SK-N-SH treated with all-trans-retinoic acid at 6 μM for 48 hours (cell line): ENCODE measurements at regions not wholly inside any gene's neighbourhood (a gene's known extent, or its start where the extent isn't known, plus 50 kb on each side); places are given as distances from the start of the nearest gene placed in this dataset.

Source experiments
- ATAC-seq: fragments of 200-7000 bp; cut with Tn5 transposase; 3 replicates; pipeline ENCODE4 v1.9.1; 2020; ENCODE audit warnings: mild to moderate bottlenecking, moderate library complexity
- ARNTL ChIP-seq: fragments of 450-650 bp; formaldehyde crosslinking; IDR thresholded peaks from 2 replicates; pipeline ENCODE4 v1.5.0; 2020; ENCODE audit warnings: low read depth, mild to moderate bottlenecking, moderate library complexity, borderline replicate concordance
- BACH2 ChIP-seq: fragments of 250-450 bp; sonication (Bioruptor Pico); IDR thresholded peaks from 2 replicates; pipeline ENCODE4 v1.9.0; 2021; ENCODE audit warnings: mild to moderate bottlenecking, borderline replicate concordance
- CREB5 ChIP-seq: fragments of 250-450 bp; sonication (Bioruptor Pico); IDR thresholded peaks from 2 replicates; pipeline ENCODE4 v1.5.1; 2020; ENCODE audit warnings: low read depth, mild to moderate bottlenecking, moderate library complexity
- CSRNP3 ChIP-seq: fragments of 250-450 bp; sonication (Bioruptor Pico); IDR thresholded peaks from 2 replicates; pipeline ENCODE4 v1.5.1; 2021; ENCODE audit warnings: mild to moderate bottlenecking, moderate library complexity
- GLIS3 ChIP-seq: fragments of 250-450 bp; sonication (Bioruptor Pico); IDR thresholded peaks from 2 replicates; pipeline ENCODE4 v1.5.0; 2020; ENCODE audit warnings: mild to moderate bottlenecking, moderate library complexity
- ISL1 ChIP-seq: fragments of 250-450 bp; sonication (Bioruptor Pico); IDR thresholded peaks from 2 replicates; pipeline ENCODE4 v2.1.2; 2022; ENCODE audit warnings: mild to moderate bottlenecking, moderate library complexity
- OSR1 ChIP-seq: fragments of 250-450 bp; sonication (Bioruptor Pico); IDR thresholded peaks from 2 replicates; pipeline ENCODE4 v1.8.0; 2022; ENCODE audit warnings: moderate library complexity, mild to moderate bottlenecking, inconsistent platforms
- PPARA ChIP-seq: fragments of 250-450 bp; sonication (Bioruptor Pico); IDR thresholded peaks from 2 replicates; pipeline ENCODE4 v1.5.0; 2020; ENCODE audit warnings: mild to moderate bottlenecking, borderline replicate concordance
- RARB ChIP-seq: fragments of 250-450 bp; sonication (Bioruptor Pico); IDR thresholded peaks from 2 replicates; pipeline ENCODE4 v1.8.0; 2021; ENCODE audit warnings: mild to moderate bottlenecking, moderate library complexity
- SNAI2 ChIP-seq: fragments of 250-450 bp; sonication (Bioruptor Pico); IDR thresholded peaks from 2 replicates; pipeline ENCODE4 v1.5.0; 2020; ENCODE audit warnings: mild to moderate bottlenecking, moderate library complexity
- TCF4 ChIP-seq: fragments of 250-450 bp; sonication (Bioruptor Pico); IDR thresholded peaks from 2 replicates; pipeline ENCODE4 v1.8.0; 2021; ENCODE audit warnings: mild to moderate bottlenecking, moderate library complexity, borderline replicate concordance
- TOX ChIP-seq: fragments of 250-450 bp; sonication (Bioruptor Pico); IDR thresholded peaks from 2 replicates; pipeline ENCODE4 v1.8.0; 2021; ENCODE audit warnings: mild to moderate bottlenecking, moderate library complexity, borderline replicate concordance
- ZC3H10 ChIP-seq: fragments of 250-450 bp; sonication (Bioruptor Pico); IDR thresholded peaks from 2 replicates; pipeline ENCODE4 v1.5.1; 2021; ENCODE audit warnings: mild to moderate bottlenecking, moderate library complexity
- ZFP3 ChIP-seq: fragments of 250-450 bp; sonication (Bioruptor Pico); IDR thresholded peaks from 2 replicates; pipeline ENCODE4 v1.5.0; 2020; ENCODE audit warnings: mild to moderate bottlenecking, moderate library complexity
- ZFP30 ChIP-seq: fragments of 450-650 bp; formaldehyde crosslinking; IDR thresholded peaks from 2 replicates; pipeline ENCODE4 v1.5.0; 2022; ENCODE audit warnings: mild to moderate bottlenecking, moderate library complexity
- ZNF70 ChIP-seq: fragments of 450-650 bp; formaldehyde crosslinking; IDR thresholded peaks from 2 replicates; pipeline ENCODE4 v1.5.0; 2020; ENCODE audit warnings: mild to moderate bottlenecking, moderate library complexity
- TF ChIP-seq, protein P1 (sequence below): fragments of 250-450 bp; sonication (Bioruptor Pico); IDR thresholded peaks from 2 replicates; pipeline ENCODE4 v1.8.0; 2020; ENCODE audit warnings: mild to moderate bottlenecking, moderate library complexity, borderline replicate concordance
- TF ChIP-seq, protein P2 (sequence below): fragments of 250-450 bp; sonication (Bioruptor Pico); IDR thresholded peaks from 2 replicates; pipeline ENCODE4 v1.5.0; 2020; ENCODE audit warnings: mild to moderate bottlenecking, moderate library complexity

- no peak for ATAC-seq
- TF ChIP-seq, protein P1, sequence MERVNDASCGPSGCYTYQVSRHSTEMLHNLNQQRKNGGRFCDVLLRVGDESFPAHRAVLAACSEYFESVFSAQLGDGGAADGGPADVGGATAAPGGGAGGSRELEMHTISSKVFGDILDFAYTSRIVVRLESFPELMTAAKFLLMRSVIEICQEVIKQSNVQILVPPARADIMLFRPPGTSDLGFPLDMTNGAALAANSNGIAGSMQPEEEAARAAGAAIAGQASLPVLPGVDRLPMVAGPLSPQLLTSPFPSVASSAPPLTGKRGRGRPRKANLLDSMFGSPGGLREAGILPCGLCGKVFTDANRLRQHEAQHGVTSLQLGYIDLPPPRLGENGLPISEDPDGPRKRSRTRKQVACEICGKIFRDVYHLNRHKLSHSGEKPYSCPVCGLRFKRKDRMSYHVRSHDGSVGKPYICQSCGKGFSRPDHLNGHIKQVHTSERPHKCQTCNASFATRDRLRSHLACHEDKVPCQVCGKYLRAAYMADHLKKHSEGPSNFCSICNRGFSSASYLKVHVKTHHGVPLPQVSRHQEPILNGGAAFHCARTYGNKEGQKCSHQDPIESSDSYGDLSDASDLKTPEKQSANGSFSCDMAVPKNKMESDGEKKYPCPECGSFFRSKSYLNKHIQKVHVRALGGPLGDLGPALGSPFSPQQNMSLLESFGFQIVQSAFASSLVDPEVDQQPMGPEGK (CRISPR knock-in tag): no peak
- TF ChIP-seq ZC3H10 (CRISPR knock-in tag) (no peak), TOX (CRISPR knock-in tag) (no peak), CSRNP3 (no peak)
- TF ChIP-seq, protein P2, sequence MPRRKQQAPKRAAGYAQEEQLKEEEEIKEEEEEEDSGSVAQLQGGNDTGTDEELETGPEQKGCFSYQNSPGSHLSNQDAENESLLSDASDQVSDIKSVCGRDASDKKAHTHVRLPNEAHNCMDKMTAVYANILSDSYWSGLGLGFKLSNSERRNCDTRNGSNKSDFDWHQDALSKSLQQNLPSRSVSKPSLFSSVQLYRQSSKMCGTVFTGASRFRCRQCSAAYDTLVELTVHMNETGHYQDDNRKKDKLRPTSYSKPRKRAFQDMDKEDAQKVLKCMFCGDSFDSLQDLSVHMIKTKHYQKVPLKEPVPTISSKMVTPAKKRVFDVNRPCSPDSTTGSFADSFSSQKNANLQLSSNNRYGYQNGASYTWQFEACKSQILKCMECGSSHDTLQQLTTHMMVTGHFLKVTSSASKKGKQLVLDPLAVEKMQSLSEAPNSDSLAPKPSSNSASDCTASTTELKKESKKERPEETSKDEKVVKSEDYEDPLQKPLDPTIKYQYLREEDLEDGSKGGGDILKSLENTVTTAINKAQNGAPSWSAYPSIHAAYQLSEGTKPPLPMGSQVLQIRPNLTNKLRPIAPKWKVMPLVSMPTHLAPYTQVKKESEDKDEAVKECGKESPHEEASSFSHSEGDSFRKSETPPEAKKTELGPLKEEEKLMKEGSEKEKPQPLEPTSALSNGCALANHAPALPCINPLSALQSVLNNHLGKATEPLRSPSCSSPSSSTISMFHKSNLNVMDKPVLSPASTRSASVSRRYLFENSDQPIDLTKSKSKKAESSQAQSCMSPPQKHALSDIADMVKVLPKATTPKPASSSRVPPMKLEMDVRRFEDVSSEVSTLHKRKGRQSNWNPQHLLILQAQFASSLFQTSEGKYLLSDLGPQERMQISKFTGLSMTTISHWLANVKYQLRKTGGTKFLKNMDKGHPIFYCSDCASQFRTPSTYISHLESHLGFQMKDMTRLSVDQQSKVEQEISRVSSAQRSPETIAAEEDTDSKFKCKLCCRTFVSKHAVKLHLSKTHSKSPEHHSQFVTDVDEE: no peak
These were observed 435.6 kb downstream of the XPNPEP1 start for GRCh38 chr10:109487691-109488090.

- TF ChIP-seq TOX (CRISPR knock-in tag) (no peak), ZFP30 (CRISPR knock-in tag) (no peak), SNAI2 (CRISPR knock-in tag) (no peak), ARNTL (no peak), ZNF70 (CRISPR knock-in tag) (no peak), GLIS3 (no peak), RARB (CRISPR knock-in tag) (no peak), OSR1 (CRISPR knock-in tag) (no peak), CREB5 (CRISPR knock-in tag) (no peak), ZC3H10 (CRISPR knock-in tag) (no peak), ISL1 (CRISPR knock-in tag) (no peak), PPARA (CRISPR knock-in tag) (no peak), TCF4 (CRISPR knock-in tag) (no peak), CSRNP3 (no peak), BACH2 (CRISPR knock-in tag) (no peak), ZFP3 (CRISPR knock-in tag) (no peak)
- TF ChIP-seq, protein P1 (CRISPR knock-in tag): no peak
- TF ChIP-seq, protein P2: no peak
- no peak for ATAC-seq
These were observed 442.5 kb downstream of the XPNPEP1 start for GRCh38 chr10:109480836-109481235.
